WTC11 (cell line): ENCODE measurements at regions not wholly inside any gene's neighbourhood (a gene's known extent, or its start where the extent isn't known, plus 50 kb on each side); places are given as distances from the start of the nearest gene placed in this dataset.

Source experiments
- CTCF ChIP-seq: fragments of 200-600 bp; IDR thresholded peaks from 2 replicates; pipeline ENCODE4 v1.8.0; 2022; ENCODE audit warnings: antibody characterized with exemption
- FOXK1 ChIP-seq: sonication (generic); formaldehyde crosslinking; IDR thresholded peaks from 2 replicates; pipeline ENCODE4 v1.8.0; 2022; ENCODE audit warnings: mild to moderate bottlenecking, moderate library complexity, missing genetic modification reagents
- IRF1 ChIP-seq: sonication (generic); formaldehyde crosslinking; IDR thresholded peaks from 2 replicates; pipeline ENCODE4 v1.8.0; 2023; ENCODE audit warnings: missing genetic modification reagents
- JUN ChIP-seq: sonication (generic); formaldehyde crosslinking; IDR thresholded peaks from 2 replicates; pipeline ENCODE4 v1.8.0; 2023; ENCODE audit warnings: mild to moderate bottlenecking, missing genetic modification reagents
- PREB ChIP-seq: sonication (generic); formaldehyde crosslinking; IDR thresholded peaks from 2 replicates; pipeline ENCODE4 v1.8.1; 2022; ENCODE audit warnings: mild to moderate bottlenecking, missing genetic modification reagents, moderate library complexity, borderline replicate concordance
- SP1 ChIP-seq: sonication (generic); formaldehyde crosslinking; conservative IDR thresholded peaks from 2 replicates; pipeline ENCODE4 v1.8.1; 2022; ENCODE audit warnings: missing genetic modification reagents
- ZBTB21 ChIP-seq: sonication (generic); formaldehyde crosslinking; IDR thresholded peaks from 2 replicates; pipeline ENCODE4 v1.8.1; 2023; ENCODE audit warnings: mild to moderate bottlenecking, missing genetic modification reagents, borderline replicate concordance
- ZNF317 ChIP-seq: sonication (generic); formaldehyde crosslinking; IDR thresholded peaks from 2 replicates; pipeline ENCODE4 v1.8.1; 2023; ENCODE audit warnings: low read depth, mild to moderate bottlenecking, moderate library complexity, missing genetic modification reagents, borderline replicate concordance

- TF ChIP-seq CTCF: no peak
- TF ChIP-seq FOXK1 (CRISPR knock-in tag): no peak
- TF ChIP-seq IRF1 (CRISPR knock-in tag): no peak
- no peak for TF ChIP-seq PREB
- no peak for TF ChIP-seq ZNF317 (CRISPR knock-in tag)
- TF ChIP-seq SP1 (CRISPR knock-in tag): no peak
- no peak for TF ChIP-seq ZBTB21 (CRISPR knock-in tag)
- TF ChIP-seq JUN (CRISPR knock-in tag): no peak
These were observed 63.8 kb upstream of the PLEKHG7 start for GRCh38 chr12:92639017-92639416.
